Posterior vena cava (tissue), 2 donors: ENCODE measurements at regions not wholly inside any gene's neighbourhood (a gene's known extent, or its start where the extent isn't known, plus 50 kb on each side); places are given as distances from the start of the nearest gene placed in this dataset.

Source experiments
- DNase-seq: peaks from one replicate; pipeline ENCODE4 v3.0.0-alpha.2; 2020; ENCODE audit warnings: low spot score
- intact Hi-C, 2 donors: fragments of 100-400 bp; cut with DNase I; formaldehyde crosslinking; loops; one replicate each; pipeline versions ENCODE4 v1.14.1 to v1.14.2; 2022 to 2023
- donor health status: DM: yes; HTN: yes; CAD: no.
- donor health status: DM: yes; HTN: yes; CAD: no.

- DNase-seq = no peak
- intact Hi-C loops = loop anchor here in 1 of 2 donors (2.0 kb wide), 1 partner anchor 75 kb away; no protein-coding TSS in a partner anchor
These were observed 72.7 kb upstream of the AKIP1 start for GRCh38 chr11:8838248-8838647.

- no peak for DNase-seq
- intact Hi-C loops = loop anchor here in 1 of 2 donors (2.0 kb wide), 1 partner anchor 73 kb away; no protein-coding TSS in a partner anchor
These were observed 71.6 kb upstream of the AKIP1 start for GRCh38 chr11:8839306-8839956.

- no peak for DNase-seq
- intact Hi-C loops = loop anchor here in 1 of 2 donors (2.0 kb wide), 1 partner anchor 73 kb away; no protein-coding TSS in a partner anchor
These were observed 70.7 kb upstream of the AKIP1 start for GRCh38 chr11:8839957-8840945.

- no peak for DNase-seq
- intact Hi-C loops = no loop called here
These were observed 69.1 kb upstream of the AKIP1 start for GRCh38 chr11:8841899-8842298.

- intact Hi-C loops = no loop called here
- no peak for DNase-seq
These were observed 52.2 kb upstream of the AKIP1 start for GRCh38 chr11:8858808-8859207.
